ENCODE measurements at regions not wholly inside any gene's neighbourhood (a gene's known extent, or its start where the extent isn't known, plus 50 kb on each side); places are given as distances from the start of the nearest gene placed in this dataset.

DNA sequence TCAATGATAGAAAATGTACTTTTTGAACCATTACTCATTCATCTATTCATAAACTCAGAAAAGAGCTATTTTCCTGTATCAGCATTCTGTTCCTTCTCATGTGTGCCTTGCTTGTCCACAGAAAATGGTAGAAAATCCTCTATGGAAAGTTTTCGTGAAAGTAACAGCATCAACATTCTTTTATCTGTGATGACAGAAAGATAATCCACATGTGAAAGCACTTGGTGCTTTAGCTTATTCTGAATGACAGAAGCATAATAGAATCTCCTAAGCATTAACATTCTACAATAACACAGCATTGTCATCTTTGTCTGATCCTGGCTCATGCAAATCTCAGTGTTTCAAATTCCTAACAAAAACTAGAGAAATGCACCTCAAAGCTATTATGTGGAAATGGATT is 431.9 kb downstream of the ADAMTS20 start:
- intact Hi-C loops (cut with DNase I): no loop called here
- Histone ChIP-seq H3K27me3 (no peaks in the 10 kb centered on the region), H3K27ac (no peak overlapping the region), H3K4me3 (no peak overlapping the region), H3K4me1 (no peaks in the 10 kb centered on the region), H3K36me3 (no peaks in the 10 kb centered on the region), H3K9me3 (no peaks in the 10 kb centered on the region)
- TF ChIP-seq CTCF (IDR thresholded peaks at IDR 0.05): no peak
- DNase-seq (ENCODE audit: extremely low spot score in 2 of 2): no peak

DNA sequence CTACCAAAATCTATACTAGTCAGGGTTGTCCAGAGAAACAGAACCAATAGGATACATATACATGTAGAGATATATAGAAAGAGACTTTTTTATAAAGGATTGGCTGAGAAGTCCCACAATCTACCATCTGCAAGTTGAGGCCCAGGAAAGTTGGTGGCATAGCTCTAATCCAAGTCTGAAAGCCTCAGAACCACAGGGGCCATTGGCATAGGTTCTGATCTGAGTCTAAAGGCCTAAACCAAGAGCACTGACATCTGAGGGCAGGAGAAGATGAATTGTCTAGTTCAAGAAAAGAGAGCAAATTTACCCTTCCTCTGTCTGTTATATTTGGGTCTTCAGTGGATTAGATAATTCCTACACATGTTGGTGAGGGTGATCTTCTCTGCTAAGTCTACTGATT is 433.1 kb downstream of the ADAMTS20 start:
- no peaks in the 10 kb centered on the region for H3K36me3 ChIP-seq
- TF ChIP-seq POLR2A (IDR thresholded peaks at IDR 0.05): no peak
- TF ChIP-seq CTCF (IDR thresholded peaks at IDR 0.05): no peak
- TF ChIP-seq POLR2AphosphoS5 (IDR thresholded peaks at IDR 0.05; ENCODE audit: insufficient read depth in 1 of 2, low read depth in 1 of 2): no peak
- intact Hi-C loops (cut with DNase I): no loop called here
- DNase-seq (ENCODE audit: extremely low spot score in 2 of 2): no peak
- no peaks in the 10 kb centered on the region for H3K4me1 ChIP-seq
- no peak overlapping the region for H3K4me3 ChIP-seq
- no peak overlapping the region for H3K27ac ChIP-seq
- H3K9me3 ChIP-seq: no peaks in the 10 kb centered on the region
- H3K27me3 ChIP-seq: no peaks in the 10 kb centered on the region

- Histone ChIP-seq H3K27ac (no peak overlapping the region), H3K36me3 (no peaks in the 10 kb centered on the region), H3K9me3 (no peaks in the 10 kb centered on the region), H3K4me3 (no peak overlapping the region), H3K27me3 (no peaks in the 10 kb centered on the region), H3K4me1 (no peaks in the 10 kb centered on the region)
- intact Hi-C loops (cut with DNase I): no loop called here
- TF ChIP-seq POLR2AphosphoS5 (IDR thresholded peaks at IDR 0.05; ENCODE audit: insufficient read depth in 1 of 2, low read depth in 1 of 2) (no peak), CTCF (IDR thresholded peaks at IDR 0.05) (no peak), POLR2A (IDR thresholded peaks at IDR 0.05) (no peak)
- no peak for DNase-seq (ENCODE audit: extremely low spot score in 2 of 2)
Measured at GRCh38 chr12:43118234-43118633, 433.8 kb downstream of the ADAMTS20 start.

DNA sequence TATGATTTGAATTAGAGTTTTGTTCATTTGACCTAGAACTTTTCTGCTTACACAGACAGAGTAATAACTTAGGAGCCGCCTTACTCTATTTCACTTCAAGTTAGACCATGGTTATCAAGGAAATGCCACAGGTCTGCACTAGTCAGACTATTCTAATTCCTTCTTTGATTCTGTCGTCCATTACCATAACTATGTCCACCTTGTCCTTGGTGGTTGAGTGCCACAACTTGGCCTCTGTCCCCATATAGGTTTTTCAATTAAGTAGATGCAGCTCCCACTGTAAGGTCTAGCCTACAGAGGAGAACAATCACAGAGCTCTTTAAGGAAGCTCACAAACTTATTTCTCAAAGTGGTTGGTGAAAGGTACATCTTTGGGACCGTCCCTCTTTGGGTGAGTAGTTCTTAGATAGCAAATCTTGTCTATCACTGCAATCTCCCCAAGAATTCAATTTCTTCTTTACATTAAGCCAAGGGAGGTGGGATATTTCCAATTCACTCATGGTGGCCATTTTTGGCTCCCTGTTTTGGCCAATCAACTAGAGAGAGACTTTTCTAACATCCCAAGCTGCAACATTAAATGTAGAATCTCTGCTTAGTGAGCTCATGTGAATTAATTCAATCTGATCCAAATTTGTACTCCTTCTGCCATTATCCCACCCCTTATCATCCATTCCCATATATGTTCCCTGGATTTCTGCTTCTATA is 434.6 kb downstream of the ADAMTS20 start:
- intact Hi-C loops (cut with DNase I): no loop called here
- TF ChIP-seq POLR2AphosphoS5 (IDR thresholded peaks at IDR 0.05; ENCODE audit: insufficient read depth in 1 of 2, low read depth in 1 of 2) (no peak), CTCF (IDR thresholded peaks at IDR 0.05) (no peak), POLR2A (IDR thresholded peaks at IDR 0.05) (no peak)

GRCh38 chr12:43115441-43116160 is 436.4 kb downstream of the ADAMTS20 start:
- Histone ChIP-seq H3K4me3 (no peak overlapping the region), H3K27me3 (no peaks in the 10 kb centered on the region), H3K4me1 (no peaks in the 10 kb centered on the region), H3K9me3 (no peaks in the 10 kb centered on the region), H3K36me3 (no peaks in the 10 kb centered on the region), H3K27ac (no peak overlapping the region)
- no peak for DNase-seq (ENCODE audit: extremely low spot score in 2 of 2)
- TF ChIP-seq POLR2A (IDR thresholded peaks at IDR 0.05) (no peak), POLR2AphosphoS5 (IDR thresholded peaks at IDR 0.05; ENCODE audit: insufficient read depth in 1 of 2, low read depth in 1 of 2) (no peak), CTCF (IDR thresholded peaks at IDR 0.05) (no peak)
- intact Hi-C loops (cut with DNase I): no loop called here

More for the DNA sequence above, 434.6 kb downstream of the ADAMTS20 start:
- DNase-seq (ENCODE audit: extremely low spot score in 2 of 2): no peak
- H3K27me3 ChIP-seq: no peaks in the 10 kb centered on the region
- no peaks in the 10 kb centered on the region for H3K36me3 ChIP-seq
- no peaks in the 10 kb centered on the region for H3K9me3 ChIP-seq
- no peak overlapping the region for H3K27ac ChIP-seq
- no peaks in the 10 kb centered on the region for H3K4me1 ChIP-seq
- H3K4me3 ChIP-seq: no peak overlapping the region

Data from vagina (tissue), 2 donors.